Inflammatory macrophage (primary cell): ENCODE measurements at regions not wholly inside any gene's neighbourhood (a gene's known extent, or its start where the extent isn't known, plus 50 kb on each side); places are given as distances from the start of the nearest gene placed in this dataset.

Source experiments
- DNase-seq, 2 donors: peaks; one replicate each; pipeline ENCODE4 v3.0.0-alpha.2; 2020 to 2022

- DNase-seq, result no peak
These were observed 200.9 kb upstream of the PAPPA start for GRCh38 chr9:115952430-115953292.

- DNase-seq, result no peak
These were observed 197.2 kb upstream of the PAPPA start for GRCh38 chr9:115956371-115956770.

- no peak for DNase-seq
These were observed 196.0 kb upstream of the PAPPA start for GRCh38 chr9:115957585-115957984.

GRCh38 chr9:115964710-115965347 is 188.8 kb upstream of the PAPPA start:
- DNase-seq, result no peak

- DNase-seq, result no peak
These were observed 186.9 kb upstream of the PAPPA start for GRCh38 chr9:115966660-115967059.

- no peak for DNase-seq
These were observed 184.5 kb upstream of the PAPPA start for GRCh38 chr9:115969096-115969495.

- no peak for DNase-seq
These were observed 181.2 kb upstream of the PAPPA start for GRCh38 chr9:115972362-115972761.

GRCh38 chr9:115972843-115973595 is 180.6 kb upstream of the PAPPA start:
- DNase-seq, result no peak

- DNase-seq, result no peak
These were observed 176.8 kb upstream of the PAPPA start for GRCh38 chr9:115976781-115977180.

- no peak for DNase-seq
These were observed 175.5 kb upstream of the PAPPA start for GRCh38 chr9:115978091-115978490.

- no peak for DNase-seq
These were observed 174.9 kb upstream of the PAPPA start for GRCh38 chr9:115978659-115979096.

- no peak for DNase-seq
These were observed 173.5 kb upstream of the PAPPA start for GRCh38 chr9:115980054-115980453.

- no peak for DNase-seq
These were observed 173.1 kb upstream of the PAPPA start for GRCh38 chr9:115980502-115980901.

GRCh38 chr9:115980976-115981375 is 172.6 kb upstream of the PAPPA start:
- no peak for DNase-seq

- no peak for DNase-seq
These were observed 170.2 kb upstream of the PAPPA start for GRCh38 chr9:115983366-115983765.

GRCh38 chr9:115985657-115986056 is 167.9 kb upstream of the PAPPA start:
- DNase-seq, result no peak

GRCh38 chr9:115986508-115986907 is 167.1 kb upstream of the PAPPA start:
- no peak for DNase-seq

- no peak for DNase-seq
These were observed 164.9 kb upstream of the PAPPA start for GRCh38 chr9:115988701-115989100.

GRCh38 chr9:115989831-115990230 is 163.8 kb upstream of the PAPPA start:
- no peak for DNase-seq

- no peak for DNase-seq
These were observed 160.8 kb upstream of the PAPPA start for GRCh38 chr9:115992834-115993233.

GRCh38 chr9:115997923-115998322 is 155.7 kb upstream of the PAPPA start:
- no peak for DNase-seq

- DNase-seq, result no peak
These were observed 154.9 kb upstream of the PAPPA start for GRCh38 chr9:115998666-115999065.

- no peak for DNase-seq
These were observed 154.1 kb upstream of the PAPPA start for GRCh38 chr9:115999498-115999897.
